ENCODE measurements at regions not wholly inside any gene's neighbourhood (a gene's known extent, or its start where the extent isn't known, plus 50 kb on each side); places are given as distances from the start of the nearest gene placed in this dataset.
"Not testable (repeated sequence)": the region's sequence is repeated elsewhere in the genome, so short reads cannot be mapped to it uniquely, and the experiment has no call there.

DNA sequence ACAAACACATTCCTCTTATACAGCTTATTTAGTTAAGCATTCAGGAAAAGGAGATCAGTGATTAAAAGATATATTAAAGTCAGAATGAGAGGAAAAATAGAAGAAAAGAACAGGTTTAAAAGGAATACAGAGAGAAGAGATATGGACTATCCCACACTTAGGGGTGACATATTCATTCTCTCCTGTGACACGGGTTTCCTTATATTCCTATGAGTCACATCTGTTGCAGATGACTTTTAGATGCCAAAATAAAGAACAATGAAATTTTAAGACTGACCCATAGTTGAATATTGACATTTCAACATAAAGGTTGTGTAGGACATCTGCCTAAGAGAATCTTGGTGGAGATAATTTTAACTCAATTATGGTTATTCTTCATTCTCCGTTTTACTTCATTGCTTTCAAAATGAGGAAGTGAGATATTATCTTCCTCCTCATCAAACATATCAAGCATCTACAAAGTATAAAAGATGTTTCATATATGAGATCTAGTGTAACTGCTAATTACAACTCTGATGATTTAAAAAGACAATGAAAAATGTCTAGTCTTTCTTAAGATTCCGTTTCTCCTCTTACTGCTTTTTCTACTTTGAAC, 1336.7 kb upstream of the CITED2 start:
- DNase-seq (ENCODE audit: low read depth): no peak
- no peak for TF ChIP-seq CTCF (conservative IDR thresholded peaks at IDR 0.05; ENCODE audit: low read depth, low read length)
- H3K4me3 ChIP-seq (ENCODE audit: low read length): no peak overlapping the region

GRCh38 chr6:140708441-140708840, 1334.0 kb upstream of the CITED2 start:
- no peak for DNase-seq (ENCODE audit: low read depth)
- TF ChIP-seq CTCF (conservative IDR thresholded peaks at IDR 0.05; ENCODE audit: low read depth, low read length): no peak
- no peak overlapping the region for H3K4me3 ChIP-seq (ENCODE audit: low read length)

- H3K4me3 ChIP-seq (ENCODE audit: low read length); DNase-seq (ENCODE audit: low read depth): not testable (repeated sequence)
Observed at GRCh38 chr6:140704008-140704407, 1329.6 kb upstream of the CITED2 start.

DNA sequence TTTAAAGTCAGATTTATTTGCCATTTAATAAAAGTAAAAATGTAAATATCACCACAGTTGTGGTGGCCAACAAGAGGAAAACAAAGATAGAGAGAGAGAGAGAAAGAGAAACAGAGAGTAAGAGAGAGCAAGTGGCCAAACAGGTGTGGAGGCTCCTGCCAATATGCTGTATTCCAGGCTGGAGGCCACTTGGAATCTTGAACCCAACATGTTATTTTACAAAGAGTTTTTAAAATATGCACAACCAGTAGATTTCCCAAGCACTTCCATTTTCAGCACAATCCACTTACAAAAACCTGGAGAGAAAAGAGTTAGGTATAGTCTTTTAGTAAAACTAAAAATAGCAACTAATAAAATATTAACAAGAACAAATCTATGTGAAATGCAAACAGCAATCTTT, 1323.1 kb upstream of the CITED2 start:
- DNase-seq (ENCODE audit: low read depth): no peak
- TF ChIP-seq CTCF (conservative IDR thresholded peaks at IDR 0.05; ENCODE audit: low read depth, low read length): no peak
- no peak overlapping the region for H3K4me3 ChIP-seq (ENCODE audit: low read length)

GRCh38 chr6:140684776-140685550, 1310.5 kb upstream of the CITED2 start:
- no peak for DNase-seq (ENCODE audit: low read depth)
- no peak for TF ChIP-seq CTCF (conservative IDR thresholded peaks at IDR 0.05; ENCODE audit: low read depth, low read length)
- no peak overlapping the region for H3K4me3 ChIP-seq (ENCODE audit: low read length)

GRCh38 chr6:140677781-140678528, 1303.5 kb upstream of the CITED2 start:
- TF ChIP-seq CTCF (conservative IDR thresholded peaks at IDR 0.05; ENCODE audit: low read depth, low read length): no peak
- H3K4me3 ChIP-seq (ENCODE audit: low read length): no peak overlapping the region
- DNase-seq (ENCODE audit: low read depth): no peak

GRCh38 chr6:140671926-140672325, 1297.5 kb upstream of the CITED2 start:
- no peak for DNase-seq (ENCODE audit: low read depth)
- H3K4me3 ChIP-seq (ENCODE audit: low read length): no peak overlapping the region
- TF ChIP-seq CTCF (conservative IDR thresholded peaks at IDR 0.05; ENCODE audit: low read depth, low read length): no peak
